NCI-H345 treated with DMSO at 0.1 percent for 48 hours (cell line): ENCODE measurements at regions not wholly inside any gene's neighbourhood (a gene's known extent, or its start where the extent isn't known, plus 50 kb on each side); places are given as distances from the start of the nearest gene placed in this dataset.

Experiments used
- DNase-seq: peaks from one replicate; lab custom pipeline; 2025; ENCODE audit not compliant: unreplicated experiment; lab: John Stamatoyannopoulos, UW

- DNase-seq, result no peak
Measured at GRCh38 chr2:239608260-239608659, 207.4 kb upstream of the HDAC4 start.

GRCh38 chr2:239607517-239608191 lies 206.8 kb upstream of the HDAC4 start:
- DNase-seq, result no peak

GRCh38 chr2:239606741-239607516 lies 206.1 kb upstream of the HDAC4 start:
- no peak for DNase-seq

GRCh38 chr2:239605976-239606375 lies 205.2 kb upstream of the HDAC4 start:
- no peak for DNase-seq

- no peak for DNase-seq
Measured at GRCh38 chr2:239605409-239605808, 204.6 kb upstream of the HDAC4 start.

- DNase-seq, result no peak
Measured at GRCh38 chr2:239604861-239605260, 204.0 kb upstream of the HDAC4 start.

- no peak for DNase-seq
Measured at GRCh38 chr2:239603411-239604356, 202.9 kb upstream of the HDAC4 start.

GRCh38 chr2:239602290-239603282 lies 201.8 kb upstream of the HDAC4 start:
- no peak for DNase-seq

- no peak for DNase-seq
Measured at GRCh38 chr2:239601880-239602279, 201.1 kb upstream of the HDAC4 start.

- no peak for DNase-seq
Measured at GRCh38 chr2:239601201-239601851, 200.5 kb upstream of the HDAC4 start.

GRCh38 chr2:239600650-239601049 lies 199.8 kb upstream of the HDAC4 start:
- no peak for DNase-seq

GRCh38 chr2:239600001-239600593 lies 199.3 kb upstream of the HDAC4 start:
- DNase-seq, result no peak

- DNase-seq, result no peak
Measured at GRCh38 chr2:239599299-239599698, 198.5 kb upstream of the HDAC4 start.

GRCh38 chr2:239598732-239599090 lies 197.9 kb upstream of the HDAC4 start:
- no peak for DNase-seq

- DNase-seq, result no peak
Measured at GRCh38 chr2:239598011-239598731, 197.4 kb upstream of the HDAC4 start.

- no peak for DNase-seq
Measured at GRCh38 chr2:239597216-239597615, 196.4 kb upstream of the HDAC4 start.

GRCh38 chr2:239596792-239597191 lies 196.0 kb upstream of the HDAC4 start:
- no peak for DNase-seq

- no peak for DNase-seq
Measured at GRCh38 chr2:239596253-239596652, 195.4 kb upstream of the HDAC4 start.

- no peak for DNase-seq
Measured at GRCh38 chr2:239595726-239596125, 194.9 kb upstream of the HDAC4 start.
